ENCODE measurements at regions not wholly inside any gene's neighbourhood (a gene's known extent, or its start where the extent isn't known, plus 50 kb on each side); places are given as distances from the start of the nearest gene placed in this dataset.

DNA sequence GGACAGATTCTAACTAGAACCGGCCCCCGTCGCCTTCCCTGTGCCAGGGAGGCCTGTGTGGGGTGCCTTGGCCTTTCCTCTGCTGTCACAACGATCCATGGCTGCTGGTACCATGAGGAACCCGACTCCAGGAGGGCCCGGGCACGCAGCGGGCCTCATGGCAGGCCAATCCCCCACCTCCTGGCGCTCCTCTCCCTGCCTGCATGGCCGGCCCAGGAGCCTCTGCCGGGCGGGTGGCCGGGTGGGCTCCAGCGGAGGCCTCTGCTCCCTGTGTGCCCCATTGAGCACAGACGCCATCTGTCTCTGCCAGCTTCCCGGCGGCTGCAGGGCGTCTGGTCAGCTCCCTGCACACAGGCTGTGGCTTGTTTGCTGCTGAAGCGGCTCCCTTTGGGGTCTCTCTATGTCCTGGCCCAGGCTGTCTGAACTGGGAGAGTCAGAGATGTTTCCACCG lies 86.5 kb downstream of the MYEOV start:
- ChIA-PET POLR2A (ENCODE audit: low non-redundant PET) (no interaction called here), CTCF (no interaction called here)
- Histone ChIP-seq H3K4me1 (ENCODE audit: insufficient read depth, low read length, poor library complexity, severe bottlenecking) (peaks cover 20% of the 10 kb centered on the region), H3K9me3 (ENCODE audit: low read depth, low read length, poor library complexity, severe bottlenecking) (no peaks in the 10 kb centered on the region), H3K27ac (ENCODE audit: low read depth, low read length, poor library complexity, severe bottlenecking) (peak overlapping the region; percentile 67), H3K27me3 (replicated peaks; ENCODE audit: insufficient read depth, low read depth, low read length, poor library complexity) (no peaks in the 10 kb centered on the region), H3K36me3 (ENCODE audit: insufficient read depth, low read length, poor library complexity, severe bottlenecking) (peaks cover 10% of the 10 kb centered on the region), H3K4me3 (ENCODE audit: low read depth, low read length, poor library complexity, severe bottlenecking) (no peak overlapping the region)
- TF ChIP-seq CTCF (conservative IDR thresholded peaks at IDR 0.05; ENCODE audit: low read depth, low read length), result no peak
- intact Hi-C loops (cut with micrococcal nuclease; ENCODE audit: unreplicated experiment), result no loop called here
- DNase-seq (ENCODE audit: low spot score), result no peak
- BruUV-seq (replicated peaks), result no TSS peak

DNA sequence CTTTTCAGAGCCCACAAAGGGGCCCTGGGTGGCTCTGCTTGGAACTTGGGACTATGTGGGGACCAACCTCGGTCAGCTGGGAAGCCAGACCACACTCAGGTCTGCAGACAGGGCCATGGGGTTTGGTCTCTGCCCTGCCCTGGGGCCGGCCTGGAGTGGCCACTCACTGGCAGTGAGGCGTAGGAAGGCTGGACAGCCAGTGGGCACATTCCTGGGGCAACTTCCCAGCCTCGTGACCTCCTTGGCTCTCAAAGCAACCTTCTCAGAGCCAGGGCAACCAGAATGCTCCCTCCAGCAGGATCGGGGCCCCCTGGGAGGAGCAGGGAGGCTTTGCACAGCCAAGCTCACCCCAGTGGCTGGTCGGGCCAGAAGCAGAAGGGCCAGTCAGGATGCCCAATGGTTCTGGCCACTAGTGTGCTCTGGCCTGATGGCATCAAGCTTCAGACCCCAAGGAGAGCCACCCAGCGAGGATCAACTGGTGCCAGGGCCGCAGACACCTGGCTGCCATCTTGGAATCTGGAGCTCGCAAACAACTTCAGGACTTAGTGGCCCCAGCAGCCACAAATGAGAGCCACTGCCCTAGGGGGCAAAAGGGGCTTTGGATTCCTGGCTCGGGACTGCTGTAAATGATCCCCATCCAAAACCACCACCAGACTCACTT lies 87.1 kb downstream of the MYEOV start:
- intact Hi-C loops (cut with micrococcal nuclease; ENCODE audit: unreplicated experiment), result no loop called here
- no peak for DNase-seq (ENCODE audit: low spot score)
- peaks cover 16% of the 10 kb centered on the region for H3K4me1 ChIP-seq (ENCODE audit: insufficient read depth, low read length, poor library complexity, severe bottlenecking)
- CTCF ChIA-PET, result no interaction called here
- no TSS peak for BruUV-seq (replicated peaks)
- no peaks in the 10 kb centered on the region for H3K27me3 ChIP-seq (replicated peaks; ENCODE audit: insufficient read depth, low read depth, low read length, poor library complexity)
- H3K27ac ChIP-seq (ENCODE audit: low read depth, low read length, poor library complexity, severe bottlenecking), result peak overlapping the region; percentile 67
- no peaks in the 10 kb centered on the region for H3K9me3 ChIP-seq (ENCODE audit: low read depth, low read length, poor library complexity, severe bottlenecking)
- H3K36me3 ChIP-seq (ENCODE audit: insufficient read depth, low read length, poor library complexity, severe bottlenecking), result peaks cover 4% of the 10 kb centered on the region
- no peak overlapping the region for H3K4me3 ChIP-seq (ENCODE audit: low read depth, low read length, poor library complexity, severe bottlenecking)
- POLR2A ChIA-PET (ENCODE audit: low non-redundant PET), result no interaction called here
- TF ChIP-seq EZH2 (IDR thresholded peaks at IDR 0.05; ENCODE audit: borderline replicate concordance, low read depth, low read length, poor library complexity, severe bottlenecking) (no peak), CTCF (conservative IDR thresholded peaks at IDR 0.05; ENCODE audit: low read depth, low read length) (no peak)

GRCh38 chr11:69381681-69382130 lies 87.8 kb downstream of the MYEOV start:
- TF ChIP-seq CTCF (conservative IDR thresholded peaks at IDR 0.05; ENCODE audit: low read depth, low read length) (no peak), EZH2 (IDR thresholded peaks at IDR 0.05; ENCODE audit: borderline replicate concordance, low read depth, low read length, poor library complexity, severe bottlenecking) (no peak)
- no peaks in the 10 kb centered on the region for H3K27me3 ChIP-seq (replicated peaks; ENCODE audit: insufficient read depth, low read depth, low read length, poor library complexity)
- H3K27ac ChIP-seq (ENCODE audit: low read depth, low read length, poor library complexity, severe bottlenecking), result peak overlapping the region; percentile 41
- POLR2A ChIA-PET (ENCODE audit: low non-redundant PET), result no interaction called here
- CTCF ChIA-PET, result no interaction called here
- no peaks in the 10 kb centered on the region for H3K36me3 ChIP-seq (ENCODE audit: insufficient read depth, low read length, poor library complexity, severe bottlenecking)
- BruUV-seq (replicated peaks), result no TSS peak
- H3K9me3 ChIP-seq (ENCODE audit: low read depth, low read length, poor library complexity, severe bottlenecking), result no peaks in the 10 kb centered on the region
- no peak for DNase-seq (ENCODE audit: low spot score)
- intact Hi-C loops (cut with micrococcal nuclease; ENCODE audit: unreplicated experiment), result no loop called here
- no peak overlapping the region for H3K4me3 ChIP-seq (ENCODE audit: low read depth, low read length, poor library complexity, severe bottlenecking)
- peaks cover 9% of the 10 kb centered on the region for H3K4me1 ChIP-seq (ENCODE audit: insufficient read depth, low read length, poor library complexity, severe bottlenecking)
